ENCODE measurements at regions not wholly inside any gene's neighbourhood (a gene's known extent, or its start where the extent isn't known, plus 50 kb on each side); places are given as distances from the start of the nearest gene placed in this dataset.

DNA sequence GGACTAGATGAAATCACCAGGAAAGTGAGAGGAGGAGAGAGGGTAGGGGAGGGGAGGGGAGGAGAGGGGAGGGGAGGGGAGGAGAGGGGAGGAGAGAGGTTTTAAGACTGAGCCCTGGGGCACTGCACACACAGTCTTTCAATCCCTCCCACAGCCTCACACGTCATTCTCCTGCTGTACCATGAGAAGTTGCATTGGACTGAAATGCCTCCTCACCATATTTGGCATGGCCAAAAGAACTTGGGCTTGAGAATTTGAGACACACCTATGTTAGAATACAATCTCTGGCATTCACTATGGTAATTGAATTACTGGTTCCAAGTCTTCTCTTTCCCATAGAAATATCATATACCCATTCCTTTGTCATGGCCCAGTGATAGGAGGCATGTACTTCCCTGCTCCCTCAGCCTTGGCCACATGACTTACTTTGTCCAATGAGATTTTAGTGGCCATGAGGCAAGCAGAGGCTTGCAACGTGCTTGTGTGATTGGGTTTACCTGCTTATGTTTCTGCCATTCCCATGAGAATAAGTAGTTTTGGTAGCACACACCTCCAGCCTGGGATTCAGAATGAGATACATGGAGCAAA, 133.3 kb upstream of the SMARCA2 start:
- BruUV-seq (replicated peaks) = no TSS peak
- H3K4me1 ChIP-seq (ENCODE audit: control insufficient read depth, extremely low read depth, insufficient read depth, low read length) = no peaks in the 10 kb centered on the region
- dilution Hi-C loops (cut with MboI; ENCODE audit: extremely low pct_ligation_motif_present, low sequenced_read_pairs) = no loop called here
- intact Hi-C loops (cut with micrococcal nuclease) = no loop called here
- CTCF ChIA-PET = no interaction called here
- H3K9me1 ChIP-seq (replicated peaks; ENCODE audit: control insufficient read depth, extremely low read depth, insufficient read depth, low read length) = no peaks in the 10 kb centered on the region
- FAIRE-seq (no peak), DNase-seq (ENCODE audit: low read depth, low spot score) (no peak)
- no peaks in the 10 kb centered on the region for H3K36me3 ChIP-seq (ENCODE audit: control insufficient read depth in 2 of 2, extremely low read depth in 1 of 2, insufficient read depth in 2 of 2, low read length in 2 of 2)
- no peaks in the 10 kb centered on the region for H3K79me2 ChIP-seq (ENCODE audit: control insufficient read depth, insufficient read depth, low read length)
- H4K20me1 ChIP-seq (replicated peaks; ENCODE audit: control insufficient read depth, extremely low read depth, insufficient read depth, low read length) = no peaks in the 10 kb centered on the region
- H3K4me3 ChIP-seq (replicated peaks in 1 of 3; ENCODE audit: insufficient read depth in 1 of 3, low read depth in 1 of 3, low read length in 3 of 3) = no peak overlapping the region
- H3K4me2 ChIP-seq (ENCODE audit: insufficient read depth, low read length) = no peak overlapping the region
- TF ChIP-seq, protein P1, sequence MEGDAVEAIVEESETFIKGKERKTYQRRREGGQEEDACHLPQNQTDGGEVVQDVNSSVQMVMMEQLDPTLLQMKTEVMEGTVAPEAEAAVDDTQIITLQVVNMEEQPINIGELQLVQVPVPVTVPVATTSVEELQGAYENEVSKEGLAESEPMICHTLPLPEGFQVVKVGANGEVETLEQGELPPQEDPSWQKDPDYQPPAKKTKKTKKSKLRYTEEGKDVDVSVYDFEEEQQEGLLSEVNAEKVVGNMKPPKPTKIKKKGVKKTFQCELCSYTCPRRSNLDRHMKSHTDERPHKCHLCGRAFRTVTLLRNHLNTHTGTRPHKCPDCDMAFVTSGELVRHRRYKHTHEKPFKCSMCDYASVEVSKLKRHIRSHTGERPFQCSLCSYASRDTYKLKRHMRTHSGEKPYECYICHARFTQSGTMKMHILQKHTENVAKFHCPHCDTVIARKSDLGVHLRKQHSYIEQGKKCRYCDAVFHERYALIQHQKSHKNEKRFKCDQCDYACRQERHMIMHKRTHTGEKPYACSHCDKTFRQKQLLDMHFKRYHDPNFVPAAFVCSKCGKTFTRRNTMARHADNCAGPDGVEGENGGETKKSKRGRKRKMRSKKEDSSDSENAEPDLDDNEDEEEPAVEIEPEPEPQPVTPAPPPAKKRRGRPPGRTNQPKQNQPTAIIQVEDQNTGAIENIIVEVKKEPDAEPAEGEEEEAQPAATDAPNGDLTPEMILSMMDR (IDR thresholded peaks at IDR 0.05; ENCODE audit: extremely low read depth in 1 of 2, insufficient read depth in 1 of 2, low read depth in 1 of 2, low read length in 2 of 2) = no peak
- TF ChIP-seq JUN (IDR thresholded peaks at IDR 0.05; ENCODE audit: borderline replicate concordance, insufficient read depth, insufficient read length, low read depth) = no peak
- TF ChIP-seq POLR2A (IDR thresholded peaks at IDR 0.05; ENCODE audit: low read depth, low read length) = no peak
- no peak for TF ChIP-seq FOS (IDR thresholded peaks at IDR 0.05; ENCODE audit: borderline replicate concordance, insufficient read depth, low read length)
- no peak for TF ChIP-seq GATA2 (IDR thresholded peaks at IDR 0.05; ENCODE audit: insufficient read depth, insufficient read length, low read depth, low read length)
- no peak for TF ChIP-seq POLR2AphosphoS5 (IDR thresholded peaks at IDR 0.05; ENCODE audit: insufficient read depth, low read depth, low read length)
- TF ChIP-seq MYC (IDR thresholded peaks at IDR 0.05; ENCODE audit: low read depth, low read length) = no peak
- no peak for TF ChIP-seq EZH2 (IDR thresholded peaks at IDR 0.05; ENCODE audit: borderline replicate concordance, low read depth, low read length, severe bottlenecking)
- TF ChIP-seq, protein P2, sequence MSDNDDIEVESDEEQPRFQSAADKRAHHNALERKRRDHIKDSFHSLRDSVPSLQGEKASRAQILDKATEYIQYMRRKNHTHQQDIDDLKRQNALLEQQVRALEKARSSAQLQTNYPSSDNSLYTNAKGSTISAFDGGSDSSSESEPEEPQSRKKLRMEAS (IDR thresholded peaks at IDR 0.05; ENCODE audit: insufficient read depth, insufficient read length) = no peak
- no peaks in the 10 kb centered on the region for H3K27me3 ChIP-seq (ENCODE audit: control insufficient read depth in 2 of 2, insufficient read depth in 2 of 2, low read length in 2 of 2)
- H3K9me3 ChIP-seq (replicated peaks; ENCODE audit: control insufficient read depth, insufficient read depth, low read length) = no peaks in the 10 kb centered on the region
- POLR2A ChIA-PET = no interaction called here
- no peak overlapping the region for H3K9ac ChIP-seq (replicated peaks; ENCODE audit: extremely low read depth, insufficient read depth, low read length)
- H2AFZ ChIP-seq (ENCODE audit: low read depth, low read length) = no peak overlapping the region
- no peak overlapping the region for H3K27ac ChIP-seq (ENCODE audit: insufficient read depth, low read depth, low read length)

Measured in endothelial cell of umbilical vein (primary cell).